K562 (cell line): ENCODE measurements at regions not wholly inside any gene's neighbourhood (a gene's known extent, or its start where the extent isn't known, plus 50 kb on each side); places are given as distances from the start of the nearest gene placed in this dataset.

Experiments
- CCAR2 ChIP-seq: fragments of 200-400 bp; formaldehyde crosslinking; IDR thresholded peaks from 2 replicates; pipeline ENCODE4 v1.6.1; 2017; ENCODE audit warnings: mild to moderate bottlenecking, low read depth, low read length
- EP300 ChIP-seq: IDR thresholded peaks from 2 replicates; pipeline ENCODE4 v1.6.1; 2012; ENCODE audit warnings: low read length, improper control_type of control experiment
- ESRRA ChIP-seq: fragments of 450-650 bp; IDR thresholded peaks from 2 replicates; pipeline ENCODE4 v1.6.1; 2014; ENCODE audit warnings: low read depth, mild to moderate bottlenecking, moderate library complexity, borderline replicate concordance
- GATA2 ChIP-seq: sonication (generic); formaldehyde crosslinking; IDR thresholded peaks from 2 replicates; pipeline ENCODE4 v1.4.0; 2020; ENCODE audit warnings: mild to moderate bottlenecking, missing genetic modification reagents
- NFYB ChIP-seq: IDR thresholded peaks from 2 replicates; pipeline ENCODE4 v1.6.1; 2011; ENCODE audit warnings: mild to moderate bottlenecking, moderate library complexity; ENCODE audit not compliant: insufficient read length; ENCODE audit errors: extremely low read depth
- RCOR1 ChIP-seq, 2 experiments: IDR thresholded peaks; 2 replicates each; pipeline ENCODE4 v1.6.1; 2012; ENCODE audit warnings: low read depth in 2 of 2, low read length in 2 of 2, borderline replicate concordance in 1 of 2, improper control_type of control experiment in 1 of 2
- SP1 ChIP-seq: sonication (generic); formaldehyde crosslinking; IDR thresholded peaks from 2 replicates; pipeline ENCODE4 v1.8.1; 2022; ENCODE audit warnings: mild to moderate bottlenecking, missing genetic modification reagents
- SUPT5H ChIP-seq: fragments of 450-650 bp; IDR thresholded peaks from 2 replicates; pipeline ENCODE4 v1.6.1; 2016

GRCh38 chr10:36452851-36453250 is 672.5 kb upstream of the ANKRD30A start:
- TF ChIP-seq GATA2 (no peak), ESRRA (no peak), RCOR1 (IDR thresholded peaks at IDR 0.05; ENCODE audit: borderline replicate concordance in 1 of 2, low read depth in 2 of 2, low read length in 2 of 2) (no peak), SP1 (CRISPR knock-in tag) (no peak), SUPT5H (no peak), NFYB (no peak), EP300 (no peak), CCAR2 (no peak)
